ENCODE measurements at regions not wholly inside any gene's neighbourhood (a gene's known extent, or its start where the extent isn't known, plus 50 kb on each side); places are given as distances from the start of the nearest gene placed in this dataset.
A peak's percentile ranks its signal among the peaks of the same experiment; 100 is the strongest.
"Not testable (repeated sequence)": the region's sequence is repeated elsewhere in the genome, so short reads cannot be mapped to it uniquely, and the experiment has no call there.

DNA sequence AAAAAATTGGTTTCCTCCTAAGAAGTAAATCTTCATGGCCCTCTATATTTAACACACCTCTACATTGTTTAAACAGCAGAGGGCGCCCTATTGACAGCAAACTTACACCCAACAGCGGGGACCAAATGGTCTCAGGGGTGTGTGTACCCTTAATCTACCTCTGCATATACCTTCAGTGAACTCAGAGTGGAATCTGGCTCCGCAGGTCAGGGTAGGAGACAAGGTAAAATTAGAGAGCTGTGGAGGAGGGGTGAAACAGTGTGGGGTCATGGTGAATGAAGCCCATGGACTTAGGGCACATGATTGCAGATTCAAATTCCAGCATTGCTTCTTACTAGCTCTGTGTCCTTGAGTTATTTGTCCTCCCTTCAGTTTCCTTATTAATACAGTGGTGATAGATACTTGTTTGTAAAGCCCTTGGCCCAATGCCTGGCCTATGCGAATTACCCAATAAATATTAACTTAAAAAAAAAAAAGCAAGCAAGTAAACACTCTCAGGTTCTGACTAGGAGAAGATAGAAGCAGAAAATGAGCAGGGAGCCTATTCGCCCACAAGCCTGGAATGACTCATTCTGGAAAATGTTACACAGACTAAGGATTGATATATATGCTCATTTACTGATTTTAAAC, 122.9 kb downstream of the CAVIN4 start:
- DNase-seq (ENCODE audit: low spot score in 2 of 2), result no peak
- no peak for FAIRE-seq

DNA sequence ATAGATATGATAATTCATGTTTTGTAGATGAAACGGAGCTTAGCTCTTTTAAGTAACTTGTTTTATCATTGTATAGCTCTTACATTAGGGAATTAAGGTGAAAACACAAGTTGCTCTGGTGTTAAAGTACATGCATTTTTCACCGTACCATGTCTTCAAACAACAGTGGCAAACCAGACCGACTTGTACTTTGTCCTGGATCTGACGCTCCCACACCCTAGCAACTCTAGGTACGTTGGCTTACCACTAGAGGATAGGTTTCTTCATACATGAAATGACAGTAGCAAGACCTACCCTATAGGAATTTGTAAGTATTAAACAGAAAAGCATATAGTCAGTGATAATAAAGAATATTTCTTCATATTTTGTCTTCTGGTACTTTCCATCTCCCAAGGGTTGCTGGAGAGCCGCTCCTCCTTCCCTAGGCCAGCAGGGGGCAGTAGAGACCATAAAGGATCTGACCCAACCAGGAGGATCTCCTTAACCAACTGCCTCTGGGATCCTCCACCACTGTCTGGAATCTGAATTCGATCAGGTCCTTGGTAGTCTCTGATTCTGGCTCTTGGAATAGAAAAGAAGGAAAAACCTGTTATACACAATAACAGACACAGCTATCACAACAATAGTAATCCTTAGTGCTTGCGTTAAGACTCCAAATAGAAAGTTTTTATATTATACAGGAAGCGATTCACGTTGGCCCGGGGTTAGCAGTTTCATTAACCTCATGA, 136.7 kb downstream of the CAVIN4 start:
- DNase-seq (ENCODE audit: low spot score in 2 of 2) (peak; percentile 45 to 71), FAIRE-seq (no peak)

DNA sequence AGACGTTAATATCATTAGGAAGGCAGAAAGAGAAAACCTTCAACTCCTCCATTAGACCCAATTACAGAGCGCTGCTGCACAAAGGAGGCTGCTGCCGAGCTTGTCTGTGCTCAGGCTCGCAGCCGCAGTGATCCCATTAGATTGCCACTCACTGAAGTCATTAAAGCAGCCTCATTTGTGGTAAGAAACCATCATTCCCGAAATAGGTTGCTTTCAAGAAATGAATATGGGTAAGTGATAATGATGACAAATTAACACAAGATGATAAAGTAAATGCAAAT, 137.2 kb downstream of the CAVIN4 start:
- no peak for DNase-seq (ENCODE audit: low spot score in 2 of 2)
- no peak for FAIRE-seq

DNA sequence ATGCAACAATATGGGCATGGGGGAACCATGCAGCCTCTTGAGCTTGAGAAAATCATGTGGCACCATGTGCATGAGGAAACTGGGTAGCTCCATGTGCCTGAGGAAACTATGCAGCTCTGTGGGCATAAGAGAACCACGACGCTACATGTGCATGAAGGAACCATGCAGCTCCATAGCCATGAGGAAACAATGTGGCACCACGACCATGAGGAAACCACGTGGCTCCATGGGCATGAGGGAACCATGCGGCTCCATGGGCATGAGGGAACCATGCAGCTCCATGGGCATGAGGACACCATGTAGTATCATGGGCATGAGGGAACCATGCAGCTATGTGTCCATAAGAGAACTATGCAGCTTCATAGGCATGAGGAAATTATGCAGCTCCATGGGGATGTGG, 140.8 kb downstream of the CAVIN4 start:
- no peak for DNase-seq (ENCODE audit: low spot score in 2 of 2)
- no peak for FAIRE-seq

DNA sequence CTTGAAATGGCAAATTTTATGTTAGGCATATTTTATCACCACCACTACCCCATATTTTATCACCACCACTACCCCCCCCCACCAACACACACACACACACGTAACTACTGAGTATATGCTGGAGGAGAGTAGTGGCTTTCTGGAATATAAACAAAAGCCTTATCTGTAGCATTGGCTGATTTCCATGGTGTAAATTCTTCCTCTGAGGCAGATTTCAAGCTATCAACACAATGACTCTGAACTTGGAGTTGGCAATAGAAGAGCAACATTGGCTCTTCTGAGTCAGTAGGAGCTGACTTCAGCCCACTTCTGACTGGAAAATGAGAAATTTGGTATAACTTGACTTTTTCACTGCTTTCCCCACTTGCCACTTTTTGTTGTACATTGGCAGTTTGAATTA, 143.0 kb downstream of the CAVIN4 start:
- FAIRE-seq (no peak), DNase-seq (ENCODE audit: low spot score in 2 of 2) (no peak)

DNA sequence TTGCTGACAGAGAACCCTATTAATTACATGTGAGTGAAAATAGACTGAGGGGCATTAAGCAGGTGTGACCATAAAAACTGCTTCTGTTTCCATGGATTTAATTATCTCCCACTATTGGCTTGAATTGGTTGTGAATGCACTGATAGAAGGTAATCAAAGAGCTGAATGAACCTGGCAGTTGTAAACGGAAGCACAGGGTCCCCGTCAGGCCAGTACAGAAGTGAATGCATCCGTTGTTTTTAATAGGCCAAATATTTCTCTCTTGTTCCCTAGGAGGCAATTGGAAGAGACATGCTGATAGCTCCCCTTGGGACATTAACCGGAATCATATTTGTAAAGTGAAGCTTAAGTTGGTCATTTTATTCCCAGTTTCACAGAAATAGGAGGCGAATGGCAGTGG, 147.0 kb downstream of the CAVIN4 start:
- DNase-seq (ENCODE audit: low spot score in 2 of 2), result no peak
- no peak for FAIRE-seq

DNA sequence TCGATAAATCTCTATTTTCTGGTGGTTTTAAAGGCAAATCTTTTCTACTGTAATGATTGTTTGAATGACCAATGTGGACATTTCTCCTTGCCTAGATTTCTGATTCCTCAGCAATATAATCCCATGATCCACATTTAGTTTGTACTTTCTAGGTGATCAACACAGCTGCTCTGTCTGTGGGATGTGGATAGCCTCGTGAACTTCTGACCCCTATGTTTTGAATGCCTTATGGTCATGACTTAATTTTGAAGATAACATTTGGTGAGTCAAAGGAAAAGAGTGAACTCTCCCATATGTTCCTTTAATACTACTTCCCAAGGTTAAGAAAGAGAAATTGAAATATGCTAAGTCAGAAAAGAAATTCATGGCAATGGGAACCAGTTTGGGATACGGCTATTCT, 147.5 kb downstream of the CAVIN4 start:
- FAIRE-seq, result no peak

DNA sequence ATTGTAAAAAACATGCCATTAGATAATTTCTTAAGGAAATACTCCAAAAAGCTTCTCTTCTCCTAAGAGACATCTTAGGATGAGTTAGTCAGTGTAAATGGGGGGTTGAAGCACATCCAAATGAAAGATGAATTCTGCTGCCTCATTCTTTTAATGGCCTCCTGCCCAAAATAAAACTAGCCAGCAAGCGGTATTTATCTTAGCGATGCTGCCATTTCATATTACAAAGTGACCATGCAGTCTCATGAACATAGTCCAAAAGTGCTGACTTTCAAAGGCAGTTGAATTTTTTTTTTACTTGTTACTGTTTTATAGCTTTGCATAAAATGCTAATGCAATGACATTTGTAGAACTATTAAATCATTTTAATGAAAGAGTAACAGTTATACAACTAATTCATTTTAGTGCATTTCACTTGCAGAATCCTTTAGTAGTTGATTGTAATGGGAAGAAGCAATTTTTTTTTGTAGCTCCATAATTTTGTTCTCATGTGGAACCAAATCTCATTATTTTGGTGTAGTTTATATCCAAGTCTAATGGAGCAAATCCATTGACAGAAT, 151.5 kb downstream of the CAVIN4 start:
- FAIRE-seq (no peak), DNase-seq (ENCODE audit: low spot score in 2 of 2) (no peak)

More for the DNA sequence above, 147.5 kb downstream of the CAVIN4 start:
- no peak for DNase-seq (ENCODE audit: low spot score in 2 of 2)

DNA sequence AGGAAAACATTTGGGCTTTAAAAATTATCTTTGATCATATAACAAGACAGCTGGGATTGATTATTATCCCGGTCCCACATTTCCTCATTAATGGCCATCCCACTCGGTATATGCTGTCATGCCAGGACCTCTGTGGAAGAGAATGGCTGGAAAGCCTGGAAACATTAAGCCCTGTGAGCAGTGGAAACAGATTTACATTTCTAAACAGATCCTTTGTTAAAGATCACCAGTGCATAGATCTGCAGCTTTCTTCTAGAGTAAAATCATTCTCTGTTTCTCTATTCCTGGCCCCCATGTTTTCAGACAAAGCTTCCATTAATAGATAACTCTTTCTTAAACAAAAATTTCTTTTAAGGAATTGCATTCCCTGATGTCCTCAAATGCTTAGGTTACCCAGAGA, 152.2 kb downstream of the CAVIN4 start:
- DNase-seq (ENCODE audit: low spot score in 2 of 2) (no peak), FAIRE-seq (no peak)

DNA sequence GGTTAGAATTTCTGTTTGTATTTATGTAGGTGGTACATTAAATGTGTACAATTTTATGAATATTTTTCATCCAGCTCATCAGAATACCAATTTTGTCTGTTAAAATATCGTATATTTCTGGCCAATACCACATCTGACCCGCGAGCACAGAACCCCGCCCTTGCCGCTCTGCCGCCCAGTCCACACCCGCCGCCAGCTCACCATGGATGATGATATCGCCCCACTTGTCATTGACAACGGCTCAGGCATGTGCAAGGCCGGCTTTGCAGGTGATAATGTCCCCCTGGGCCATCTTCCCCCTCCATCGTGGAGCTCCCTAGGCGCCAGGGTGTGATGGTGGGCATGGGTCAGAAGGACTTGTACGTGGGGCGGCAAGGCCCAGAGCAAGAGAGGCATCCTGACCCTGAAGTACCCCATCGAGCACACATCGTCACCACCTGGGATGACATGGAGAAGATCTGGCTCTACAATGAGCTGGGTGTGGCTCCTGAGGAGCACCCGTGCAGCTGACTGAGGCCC, 153.2 kb downstream of the CAVIN4 start:
- FAIRE-seq (no peak), DNase-seq (ENCODE audit: low spot score in 2 of 2) (no peak)

DNA sequence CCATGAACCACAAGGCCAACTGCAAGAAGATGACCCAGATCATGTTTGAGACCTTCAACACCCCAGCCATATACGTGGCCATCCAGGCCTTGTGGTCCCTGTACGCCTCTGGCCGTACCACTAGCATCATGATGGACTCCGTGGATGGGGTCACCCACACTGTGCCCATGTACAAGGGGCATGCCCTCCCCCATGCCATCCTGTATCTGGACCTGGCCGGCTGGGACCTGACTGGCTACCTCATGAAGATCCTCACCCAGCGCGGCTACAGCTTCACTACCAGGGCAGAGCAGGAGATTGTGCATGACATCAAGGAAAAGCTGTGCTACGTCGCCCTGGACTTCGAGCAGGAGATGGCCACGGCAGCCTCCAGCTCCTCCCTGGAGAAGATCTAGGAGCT, 153.7 kb downstream of the CAVIN4 start:
- no peak for FAIRE-seq
- no peak for DNase-seq (ENCODE audit: low spot score in 2 of 2)

DNA sequence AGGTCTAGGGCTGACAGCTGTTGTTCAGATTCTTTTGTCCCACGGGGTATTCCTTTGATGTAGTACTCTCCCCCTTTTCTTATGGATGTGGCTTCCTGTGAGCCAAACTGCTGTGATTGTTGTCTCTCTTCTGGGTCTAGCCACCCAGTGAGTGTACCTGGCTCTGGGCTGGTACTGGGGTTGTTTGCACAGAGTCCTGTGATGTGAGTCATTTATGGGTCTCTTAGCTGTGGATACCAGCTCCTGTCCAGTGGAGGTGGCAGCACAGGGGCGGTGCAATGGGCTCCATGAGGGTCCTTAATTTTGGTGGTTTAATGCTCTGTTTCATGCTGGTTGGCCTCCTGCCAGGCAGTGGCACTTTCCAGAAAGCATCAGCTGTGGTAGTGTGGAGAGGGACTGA, 161.3 kb downstream of the CAVIN4 start:
- no peak for DNase-seq (ENCODE audit: low spot score in 2 of 2)
- FAIRE-seq, result no peak

DNA sequence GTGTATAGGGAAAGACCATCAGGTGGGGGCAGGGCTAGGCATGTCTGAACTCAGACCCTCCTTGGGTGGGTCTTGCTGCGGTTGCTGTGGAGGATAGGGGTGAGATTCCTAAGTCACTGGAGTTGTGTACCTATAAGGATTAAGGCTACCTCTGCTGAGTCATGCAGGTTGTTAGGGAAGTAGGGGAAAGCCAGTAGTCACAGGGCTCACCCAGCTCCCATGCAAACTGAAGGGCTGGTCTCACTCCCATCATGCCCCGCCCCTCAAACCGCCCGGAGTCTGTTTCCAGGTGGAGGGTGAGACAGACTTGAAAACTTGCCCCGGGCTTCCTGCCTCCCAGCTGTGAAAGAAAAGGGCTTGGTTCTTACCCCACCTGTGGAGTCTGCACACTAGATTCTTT, 161.8 kb downstream of the CAVIN4 start:
- DNase-seq (ENCODE audit: low spot score in 2 of 2) (no peak), FAIRE-seq (no peak)

DNA sequence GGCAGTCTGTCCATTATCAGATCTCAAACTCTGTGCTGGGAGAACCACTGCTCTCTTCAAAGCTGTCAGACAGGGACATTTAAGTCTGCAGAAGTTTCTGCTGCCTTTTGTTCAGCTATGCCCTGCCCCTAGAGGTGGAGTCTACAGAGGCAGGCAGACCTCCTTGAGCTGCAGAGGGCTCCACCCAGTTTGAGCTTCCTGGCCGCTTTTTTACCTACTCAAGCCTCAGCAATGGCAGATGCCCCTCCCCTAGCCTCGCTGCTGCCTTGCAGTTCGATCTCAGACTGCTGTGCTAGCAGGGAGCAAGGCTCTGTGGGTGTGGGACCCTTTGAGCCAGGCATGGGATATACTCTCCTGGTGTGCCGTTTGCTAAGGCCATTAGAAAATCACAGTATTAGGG, 171.1 kb downstream of the CAVIN4 start:
- DNase-seq (ENCODE audit: low spot score in 2 of 2); FAIRE-seq: not testable (repeated sequence)

DNA sequence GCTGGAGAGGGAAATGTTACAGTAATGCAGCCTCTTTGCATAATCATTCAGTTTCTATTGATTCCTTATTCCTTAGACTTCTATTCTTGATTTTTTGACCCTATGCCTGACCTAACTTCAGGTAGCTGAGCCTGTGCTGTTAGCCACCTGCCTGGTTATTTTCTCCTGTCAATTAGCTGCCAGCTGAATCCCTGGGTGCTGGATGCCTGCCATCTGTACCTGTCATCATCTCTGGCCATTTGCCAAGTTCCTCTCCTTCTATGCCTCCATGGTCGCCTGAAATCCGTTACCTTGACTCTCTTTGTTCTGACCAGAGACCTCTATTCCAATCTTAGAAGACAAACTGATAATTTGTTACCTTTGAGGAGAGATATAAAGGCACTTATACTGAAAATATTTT, 178.3 kb downstream of the CAVIN4 start:
- DNase-seq (ENCODE audit: low spot score in 2 of 2), result no peak
- FAIRE-seq, result no peak

DNA sequence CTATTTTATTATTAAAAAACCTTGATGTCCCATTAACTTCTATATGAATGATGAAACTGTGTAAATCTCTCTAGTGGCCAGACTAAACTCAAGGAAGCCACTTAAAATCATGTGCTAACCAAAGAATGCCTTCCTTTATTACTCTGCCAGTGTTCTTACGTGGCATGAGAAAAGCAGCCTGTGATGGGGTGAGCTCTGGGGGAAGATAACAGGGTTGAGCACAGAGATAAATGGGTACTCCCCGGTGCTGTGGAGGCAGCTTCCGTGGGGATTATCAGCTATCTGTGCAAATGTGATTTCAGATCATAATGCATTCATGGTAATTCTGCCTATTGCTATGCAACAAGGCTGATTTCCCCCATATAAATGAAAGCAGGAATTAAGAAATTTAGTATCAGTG, 181.3 kb downstream of the CAVIN4 start:
- DNase-seq (ENCODE audit: low spot score in 2 of 2), result no peak
- FAIRE-seq, result no peak

DNA sequence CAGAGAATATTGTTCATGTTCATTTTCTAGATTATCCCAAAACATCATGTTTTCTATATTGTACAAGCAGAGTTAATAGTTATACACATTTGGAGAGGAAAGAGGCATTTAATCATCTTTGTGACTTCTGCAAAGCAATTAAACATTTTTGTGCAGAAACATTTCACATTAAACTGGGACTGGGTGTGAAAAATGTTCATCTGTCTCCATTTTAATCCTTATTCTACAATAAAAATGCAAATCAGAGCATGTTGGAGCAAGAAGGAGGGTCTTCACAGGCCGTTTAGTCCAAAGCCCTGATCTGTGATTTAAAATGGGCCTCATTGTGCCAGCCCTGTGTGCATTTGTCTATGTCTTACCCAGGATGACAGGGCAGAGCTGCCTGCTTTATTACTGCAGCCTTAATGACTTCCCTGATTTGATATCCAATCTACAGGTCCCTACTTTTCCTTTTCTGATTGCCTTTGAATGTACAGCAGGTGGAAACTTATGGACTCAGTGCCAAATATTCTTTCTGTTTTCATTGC, 183.5 kb downstream of the CAVIN4 start:
- DNase-seq (ENCODE audit: low spot score in 2 of 2), result no peak
- no peak for FAIRE-seq

DNA sequence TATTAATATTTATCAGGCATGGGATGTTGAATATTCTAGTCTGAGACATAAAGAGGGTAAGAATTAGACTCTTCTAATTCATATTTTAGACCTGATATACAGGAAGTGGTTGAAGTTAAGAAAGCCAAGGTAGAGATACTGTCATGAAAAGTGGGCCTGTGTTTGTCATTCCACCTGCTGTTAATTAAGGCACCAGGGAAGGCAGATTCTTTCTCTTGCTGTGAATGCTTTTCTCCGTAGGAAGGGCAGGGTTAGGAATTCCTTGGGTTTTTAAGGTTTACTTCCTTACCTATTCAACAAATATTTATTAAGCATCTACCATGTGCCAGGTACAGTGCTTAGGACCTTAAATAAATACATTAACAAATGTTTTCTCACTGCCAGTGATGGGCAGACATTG, 196.4 kb downstream of the CAVIN4 start:
- FAIRE-seq (no peak), DNase-seq (ENCODE audit: low spot score in 2 of 2) (no peak)

DNA sequence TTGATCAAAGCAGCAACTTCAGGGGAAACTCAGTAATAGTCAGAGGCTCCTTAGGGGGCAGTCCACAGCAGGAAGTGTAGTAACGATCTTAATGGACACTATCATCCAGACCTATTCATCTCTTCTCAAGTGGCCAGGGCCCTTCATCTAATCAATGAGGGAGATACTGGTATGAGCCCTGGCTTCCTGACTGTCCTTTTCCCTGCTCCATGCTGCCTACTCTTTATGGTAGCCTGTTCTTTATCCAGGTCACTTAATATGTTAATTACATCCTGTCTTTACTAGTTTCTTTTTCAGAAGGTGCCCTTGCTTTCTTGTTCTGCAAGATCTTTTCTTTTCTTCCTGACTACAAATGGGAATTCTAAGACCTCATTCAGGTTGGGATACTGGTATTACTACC, 197.1 kb downstream of the CAVIN4 start:
- no peak for DNase-seq (ENCODE audit: low spot score in 2 of 2)
- no peak for FAIRE-seq

DNA sequence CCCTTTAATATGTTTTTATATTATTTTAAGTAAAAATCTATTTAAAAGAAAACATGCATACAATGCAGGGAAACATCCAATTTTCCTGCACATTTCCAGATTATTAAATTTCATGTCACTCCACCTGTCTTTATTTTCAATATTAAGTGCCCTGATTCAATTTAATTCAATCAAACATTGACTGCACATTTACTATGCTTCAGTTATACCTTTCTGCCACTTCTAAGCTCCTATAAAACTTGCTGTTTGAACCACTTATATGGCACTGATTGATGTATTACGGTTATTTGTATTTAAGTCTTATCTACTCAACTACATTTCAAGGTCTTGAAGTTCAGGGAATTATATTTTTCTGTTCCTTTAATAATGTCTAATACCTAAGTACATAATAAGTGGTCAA, 198.0 kb downstream of the CAVIN4 start:
- FAIRE-seq, result no peak
- no peak for DNase-seq (ENCODE audit: low spot score in 2 of 2)

DNA sequence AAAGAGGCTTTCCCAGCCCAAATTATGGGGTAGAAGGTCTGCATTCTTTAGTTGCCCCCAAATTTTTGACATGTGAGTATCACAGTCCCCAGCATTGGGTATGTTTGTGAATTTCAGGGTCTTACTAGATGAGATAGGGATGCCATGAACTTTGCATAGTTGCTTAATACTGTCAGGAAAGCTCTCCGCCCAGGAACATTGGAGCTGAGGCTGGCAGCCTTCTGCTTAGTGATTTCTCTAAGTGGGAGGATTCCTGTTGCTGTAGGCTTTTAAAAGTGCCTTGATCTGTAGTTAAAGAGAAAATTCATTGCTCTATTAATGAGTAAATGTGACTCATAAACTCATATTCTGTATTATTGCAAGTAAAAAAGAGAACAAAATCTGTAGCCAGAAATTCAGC, 206.9 kb downstream of the CAVIN4 start:
- FAIRE-seq (no peak), DNase-seq (ENCODE audit: low spot score in 2 of 2) (no peak)

DNA sequence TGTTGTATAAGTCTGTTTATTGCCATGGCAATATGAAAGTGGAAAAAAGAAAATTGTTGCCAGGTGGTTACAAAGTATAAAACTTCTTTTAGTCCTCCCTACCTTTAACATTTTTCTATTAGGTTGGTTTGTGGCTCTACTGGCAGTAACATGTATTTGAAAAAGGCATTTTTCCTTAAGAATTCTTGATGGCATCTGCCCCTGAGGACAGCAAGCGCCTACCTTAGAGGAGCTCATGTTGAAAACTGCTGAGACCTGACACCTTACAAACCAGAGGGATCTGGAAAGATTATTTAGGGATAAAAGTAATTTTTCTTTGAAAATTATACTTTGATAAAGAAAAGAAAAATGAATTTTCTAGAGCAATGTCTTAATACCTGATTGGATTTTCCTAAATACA, 208.1 kb downstream of the CAVIN4 start:
- FAIRE-seq (no peak), DNase-seq (ENCODE audit: low spot score in 2 of 2) (no peak)
